ENCODE measurements at regions not wholly inside any gene's neighbourhood (a gene's known extent, or its start where the extent isn't known, plus 50 kb on each side); places are given as distances from the start of the nearest gene placed in this dataset.

GRCh38 chr9:91073811-91074771 lies 272.5 kb downstream of the SYK start:
- TF ChIP-seq CTCF (IDR thresholded peaks at IDR 0.05): no peak
- no peak for TF ChIP-seq POLR2AphosphoS5 (IDR thresholded peaks at IDR 0.05)
- no peak for TF ChIP-seq POLR2A (IDR thresholded peaks at IDR 0.05)
- no peak for TF ChIP-seq EP300 (IDR thresholded peaks at IDR 0.05)
